HG03565 (cell line): ENCODE measurements at regions not wholly inside any gene's neighbourhood (a gene's known extent, or its start where the extent isn't known, plus 50 kb on each side); places are given as distances from the start of the nearest gene placed in this dataset.

Source experiments
- ATAC-seq: cut with Tn5 transposase; IDR thresholded peaks from one replicate; pipeline ENCODE4 v1.9.1; 2021; ENCODE audit warnings: mild to moderate bottlenecking, moderate library complexity; ENCODE audit not compliant: unreplicated experiment

- no peak for ATAC-seq
Measured at GRCh38 chr6:2469428-2469827, 224.0 kb upstream of the GMDS start.

GRCh38 chr6:2468601-2468955 lies 223.2 kb upstream of the GMDS start:
- no peak for ATAC-seq

GRCh38 chr6:2467929-2468600 lies 222.7 kb upstream of the GMDS start:
- no peak for ATAC-seq

GRCh38 chr6:2465336-2465735 lies 219.9 kb upstream of the GMDS start:
- ATAC-seq = no peak

GRCh38 chr6:2464641-2465040 lies 219.2 kb upstream of the GMDS start:
- no peak for ATAC-seq

- no peak for ATAC-seq
Measured at GRCh38 chr6:2462831-2463230, 217.4 kb upstream of the GMDS start.

- ATAC-seq = no peak
Measured at GRCh38 chr6:2460216-2460745, 214.9 kb upstream of the GMDS start.

- no peak for ATAC-seq
Measured at GRCh38 chr6:2454180-2454579, 208.8 kb upstream of the GMDS start.

- no peak for ATAC-seq
Measured at GRCh38 chr6:2450546-2450945, 205.1 kb upstream of the GMDS start.

- ATAC-seq = no peak
Measured at GRCh38 chr6:2449572-2449940, 204.2 kb upstream of the GMDS start.

- ATAC-seq = no peak
Measured at GRCh38 chr6:2448826-2449571, 203.6 kb upstream of the GMDS start.

GRCh38 chr6:2447931-2448330 lies 202.5 kb upstream of the GMDS start:
- ATAC-seq = no peak

- ATAC-seq = no peak
Measured at GRCh38 chr6:2447318-2447920, 202.0 kb upstream of the GMDS start.

- ATAC-seq = no peak
Measured at GRCh38 chr6:2441601-2442475, 196.4 kb upstream of the GMDS start.

GRCh38 chr6:2440516-2440915 lies 195.1 kb upstream of the GMDS start:
- ATAC-seq = no peak

- no peak for ATAC-seq
Measured at GRCh38 chr6:2439632-2440031, 194.2 kb upstream of the GMDS start.

GRCh38 chr6:2439082-2439481 lies 193.7 kb upstream of the GMDS start:
- no peak for ATAC-seq

GRCh38 chr6:2436410-2437154 lies 191.2 kb upstream of the GMDS start:
- no peak for ATAC-seq

- no peak for ATAC-seq
Measured at GRCh38 chr6:2435323-2435722, 189.9 kb upstream of the GMDS start.

- no peak for ATAC-seq
Measured at GRCh38 chr6:2434912-2435311, 189.5 kb upstream of the GMDS start.
